Inferior parietal cortex (tissue), 1 donor: ENCODE measurements at regions not wholly inside any gene's neighbourhood (a gene's known extent, or its start where the extent isn't known, plus 50 kb on each side); places are given as distances from the start of the nearest gene placed in this dataset.

Experiments used
- DNase-seq: peaks from one replicate; pipeline ENCODE4 v3.0.0-alpha.2; 2016; ENCODE audit errors: extremely low spot score

DNA sequence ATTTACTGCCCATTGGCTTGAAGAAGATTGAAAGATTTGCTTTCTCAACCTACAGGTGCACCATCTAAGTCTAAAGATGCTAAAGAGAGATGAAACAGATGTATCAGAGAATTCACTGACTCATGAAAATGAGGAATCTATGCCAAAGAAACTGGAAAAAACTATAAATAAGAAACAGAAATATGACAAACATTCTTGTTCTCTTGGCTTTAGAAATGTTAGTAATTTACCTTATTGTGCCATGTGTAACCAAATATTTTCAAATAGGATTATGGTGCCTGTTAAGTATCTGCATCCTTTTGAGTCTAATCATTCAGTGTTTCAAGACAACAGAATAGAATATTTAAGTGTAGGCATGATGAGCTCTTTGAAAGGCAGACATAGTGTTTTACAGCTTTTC lies 271.5 kb downstream of the MEX3B start:
- DNase-seq, result no peak

- DNase-seq, result no peak
Observed at GRCh38 chr15:81768773-81769172, 277.0 kb downstream of the MEX3B start.

- DNase-seq, result no peak
Observed at GRCh38 chr15:81766829-81767475, 278.9 kb downstream of the MEX3B start.

GRCh38 chr15:81765816-81766215 lies 280.0 kb downstream of the MEX3B start:
- no peak for DNase-seq

GRCh38 chr15:81763304-81763703 lies 282.5 kb downstream of the MEX3B start:
- no peak for DNase-seq

GRCh38 chr15:81760686-81761085 lies 285.1 kb downstream of the MEX3B start:
- no peak for DNase-seq

GRCh38 chr15:81758818-81759284 lies 287.0 kb downstream of the MEX3B start:
- DNase-seq, result no peak

DNA sequence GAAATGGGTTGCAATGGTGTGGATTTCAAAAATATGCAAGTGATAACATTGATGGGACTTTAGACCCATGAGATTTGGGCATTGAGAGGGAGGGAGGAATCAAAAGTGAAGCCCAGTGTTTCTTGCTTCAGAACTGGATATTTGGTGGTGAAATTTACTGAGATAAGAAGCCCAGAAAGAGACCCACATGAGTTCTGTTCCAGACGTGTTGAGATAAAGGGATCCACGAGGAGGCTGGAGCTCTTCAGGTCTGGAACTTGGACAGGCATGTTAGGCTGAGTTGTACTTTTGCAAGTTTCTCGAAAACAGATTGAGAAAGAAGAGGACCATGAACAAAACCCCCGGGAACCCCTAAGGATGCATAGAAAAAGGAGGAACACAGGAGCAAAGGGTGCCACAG lies 290.2 kb downstream of the MEX3B start:
- DNase-seq, result no peak

DNA sequence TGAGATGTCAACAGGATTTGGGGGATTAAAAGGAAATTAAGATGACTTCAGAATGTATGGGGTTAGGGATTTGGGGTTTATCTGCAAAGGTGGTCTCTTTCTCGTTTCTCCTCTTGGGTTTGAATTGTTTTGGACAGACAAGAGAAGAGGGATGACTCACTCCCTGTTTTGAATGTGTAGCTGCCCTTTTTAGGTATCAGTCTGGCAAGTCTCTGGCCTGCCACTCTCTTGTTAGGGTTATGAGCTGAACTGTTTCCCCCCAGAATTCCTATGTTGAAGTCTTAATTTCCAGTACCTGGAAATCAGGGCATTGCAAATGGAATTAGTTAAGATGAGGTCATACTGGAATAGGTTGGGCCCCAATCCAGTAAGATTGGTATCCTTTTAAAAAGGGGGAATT lies 291.7 kb downstream of the MEX3B start:
- no peak for DNase-seq

GRCh38 chr15:81752974-81753373 lies 292.8 kb downstream of the MEX3B start:
- DNase-seq, result no peak

GRCh38 chr15:81752546-81752942 lies 293.3 kb downstream of the MEX3B start:
- DNase-seq, result peak; percentile 55

GRCh38 chr15:81751816-81752545 lies 293.8 kb downstream of the MEX3B start:
- DNase-seq, result no peak

- DNase-seq, result no peak
Observed at GRCh38 chr15:81751256-81751655, 294.6 kb downstream of the MEX3B start.

DNA sequence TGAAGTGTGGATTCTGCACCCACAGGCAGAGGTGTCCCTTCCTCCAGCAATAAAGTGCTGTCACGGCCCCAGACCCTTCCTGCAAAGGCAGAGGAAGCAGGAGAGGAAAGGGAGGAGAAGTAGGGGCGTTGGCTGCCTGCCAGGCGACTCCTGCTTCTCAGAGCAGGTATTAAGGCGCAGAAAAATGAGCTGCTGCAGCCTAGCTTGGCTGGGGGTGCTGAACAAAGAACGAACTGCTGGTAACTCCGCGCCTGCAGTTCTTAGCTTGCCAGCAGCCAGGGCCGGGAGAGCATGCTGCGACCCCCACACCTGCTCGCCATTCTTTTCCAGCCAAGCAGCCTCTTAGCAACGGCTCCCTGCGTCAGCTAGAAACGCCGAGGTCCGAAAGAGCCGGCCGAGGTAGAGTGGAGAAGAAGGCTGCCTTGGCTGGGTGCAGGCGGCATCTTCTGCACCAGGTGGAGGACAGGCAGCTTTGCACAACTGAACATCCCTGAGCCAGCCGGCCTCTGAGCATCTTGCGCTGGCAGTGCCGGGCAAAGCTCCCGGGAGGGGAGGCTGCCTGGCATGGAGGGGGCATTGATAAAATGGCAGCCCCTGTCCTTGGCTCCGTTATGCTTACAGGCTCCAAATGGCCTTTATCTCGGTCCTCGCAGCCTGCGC lies 296.0 kb downstream of the MEX3B start:
- DNase-seq, result no peak

- DNase-seq, result no peak
Observed at GRCh38 chr15:81747482-81747881, 298.3 kb downstream of the MEX3B start.

- DNase-seq, result no peak
Observed at GRCh38 chr15:81747026-81747425, 298.8 kb downstream of the MEX3B start.

DNA sequence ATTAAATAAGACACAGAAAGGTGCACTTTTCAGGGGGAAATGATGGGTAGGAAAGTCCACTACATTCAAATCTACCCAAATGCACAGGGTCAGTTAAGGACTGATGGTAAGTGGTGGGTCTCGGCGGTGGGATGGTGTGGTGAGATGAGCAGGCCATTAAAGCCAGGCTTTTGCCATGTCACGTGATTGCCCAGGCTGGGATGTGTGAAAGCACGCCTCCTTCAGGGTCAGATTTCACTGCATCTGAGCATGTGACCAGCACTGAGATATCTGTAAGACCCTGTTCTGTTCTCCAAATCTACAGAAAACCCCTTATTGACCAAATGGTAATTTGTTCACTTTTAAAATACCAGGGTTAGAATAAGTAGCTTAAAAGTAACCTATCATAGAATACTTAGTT lies 301.5 kb downstream of the MEX3B start:
- no peak for DNase-seq

DNA sequence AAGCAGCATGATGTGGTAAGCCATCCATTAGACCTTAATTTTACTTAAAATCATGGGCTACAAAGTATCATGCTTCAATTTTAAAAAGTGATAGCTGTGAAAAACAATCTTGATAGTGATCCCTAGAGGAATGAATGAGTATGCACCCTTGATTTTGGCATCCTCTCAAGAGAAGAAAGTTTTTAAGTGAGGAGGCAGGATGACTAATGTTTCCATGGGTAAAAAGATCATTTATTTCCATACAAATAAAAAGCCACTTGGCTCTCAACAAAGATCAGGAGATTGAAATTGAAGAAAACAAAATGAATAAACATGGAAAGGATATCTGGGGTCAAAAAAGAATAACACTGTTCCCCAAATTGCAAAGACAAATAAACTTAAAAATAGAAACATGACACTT lies 305.4 kb downstream of the MEX3B start:
- DNase-seq, result no peak

DNA sequence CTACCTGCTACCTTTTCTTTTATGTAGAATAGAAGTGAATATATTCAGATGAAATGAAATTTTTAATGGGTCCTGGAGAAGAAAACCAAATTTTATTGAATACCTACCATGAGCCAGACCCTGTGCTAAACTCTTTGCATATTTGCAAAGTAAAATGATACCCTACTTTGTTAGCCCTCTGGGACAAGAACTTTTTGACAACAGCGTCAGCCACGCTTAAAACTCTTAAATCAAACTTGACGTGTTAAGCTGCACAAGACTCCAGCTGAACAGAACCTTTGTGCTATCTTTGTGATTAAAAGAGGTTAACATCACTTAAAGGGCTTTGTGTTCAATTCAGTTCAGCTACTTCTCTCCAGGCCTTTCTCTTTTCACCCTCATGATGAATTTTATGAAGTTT lies 316.5 kb downstream of the MEX3B start:
- no peak for DNase-seq

DNA sequence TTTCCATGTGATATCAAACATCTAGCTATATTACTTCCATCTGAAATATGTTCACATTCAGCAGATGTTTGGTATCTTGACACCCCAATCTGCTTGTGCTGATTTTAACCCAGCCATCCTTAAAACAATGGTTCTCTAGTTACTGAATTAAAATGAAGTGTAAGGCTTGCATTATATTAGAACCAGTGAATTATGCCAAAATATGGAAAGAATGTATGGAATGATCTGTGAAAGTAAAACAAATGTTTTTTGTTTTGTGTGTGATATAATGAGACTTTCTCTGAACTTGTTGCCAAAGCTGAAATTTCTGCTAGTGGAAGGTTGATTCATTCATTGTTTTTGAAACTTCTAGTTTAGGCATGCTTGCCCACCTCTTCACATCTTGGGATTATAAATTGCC lies 317.1 kb downstream of the MEX3B start:
- no peak for DNase-seq

DNA sequence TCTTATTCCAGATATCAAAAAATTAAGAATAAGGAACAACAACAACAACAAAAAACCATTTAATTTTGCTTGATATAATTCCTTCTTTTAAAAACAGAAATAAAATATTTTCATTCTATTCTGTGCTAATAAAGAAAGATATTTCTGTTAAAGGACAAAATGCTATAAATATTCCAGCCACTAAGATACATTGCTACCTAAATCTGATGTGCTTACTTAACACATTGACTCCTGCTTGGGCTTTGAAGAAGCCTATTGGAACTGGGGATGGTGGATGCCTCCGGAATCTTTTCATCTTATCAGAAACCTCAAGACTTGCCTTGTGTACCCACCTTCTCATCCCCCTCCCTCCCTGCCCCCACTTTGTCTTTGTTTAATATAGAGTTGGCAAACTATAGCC lies 320.2 kb downstream of the MEX3B start:
- DNase-seq, result no peak

DNA sequence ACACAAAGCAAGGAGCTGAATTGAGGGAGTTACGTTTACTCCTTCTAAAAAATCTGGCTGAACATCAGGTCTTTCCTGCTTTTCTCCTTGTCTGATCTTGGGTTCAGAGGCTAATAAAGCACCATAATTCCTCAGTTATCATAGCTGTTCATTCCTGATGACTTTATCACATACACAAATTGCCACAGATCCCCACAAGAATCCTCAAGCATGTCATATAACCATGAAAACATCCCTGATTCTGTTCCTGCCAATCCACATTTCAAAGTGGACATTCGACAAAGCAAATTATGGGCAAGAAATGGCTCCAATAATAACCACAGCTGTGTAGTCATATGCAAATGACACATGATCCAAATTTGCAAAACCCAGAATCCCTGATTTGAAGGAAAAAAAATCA lies 321.3 kb downstream of the MEX3B start:
- DNase-seq, result peak; percentile 8

- DNase-seq, result no peak
Observed at GRCh38 chr15:81723701-81724100, 322.1 kb downstream of the MEX3B start.
